Gastroesophageal sphincter (tissue), 4 donors: ENCODE measurements at regions not wholly inside any gene's neighbourhood (a gene's known extent, or its start where the extent isn't known, plus 50 kb on each side); places are given as distances from the start of the nearest gene placed in this dataset.

Experiments
- ATAC-seq: fragments of 150-250 bp; one replicate; pipeline ENCODE4 v1.9.1; 2016; ENCODE audit warnings: mild to moderate bottlenecking, moderate library complexity
- H3K27ac ChIP-seq, 4 donors: fragments of 200-600 bp; sonication (generic) in 3 of 4; 1 replicate in 3 of 4; 2 replicates in 1 of 4; pipeline ENCODE4 v1.5.1; 2016 to 2019
- H3K27me3 ChIP-seq: fragments of 200-600 bp; sonication (generic); one replicate; pipeline ENCODE4 v1.5.1; 2019
- H3K36me3 ChIP-seq, 2 donors: fragments of 200-600 bp; sonication (generic); one replicate each; pipeline ENCODE4 v1.5.1; 2019; ENCODE audit warnings: control low read depth in 1 of 2
- H3K4me1 ChIP-seq, 3 donors: fragments of 200-600 bp; sonication (generic); 1 replicate in 2 of 3; 2 replicates in 1 of 3; pipeline ENCODE4 v1.5.1; 2016 to 2019; ENCODE audit warnings: control low read depth in 2 of 3
- H3K4me3 ChIP-seq, 2 donors: fragments of 200-600 bp; sonication (generic); one replicate each; pipeline ENCODE4 v1.5.1; 2019; ENCODE audit warnings: mild to moderate bottlenecking in 1 of 2, moderate library complexity in 1 of 2
- H3K9me3 ChIP-seq, 3 donors: fragments of 200-600 bp; sonication (generic); one replicate each; pipeline ENCODE4 v1.5.1; 2017 to 2019; ENCODE audit warnings: control low read depth in 2 of 3
- EP300 ChIP-seq: sonication (generic); formaldehyde crosslinking; IDR thresholded peaks from one replicate; pipeline ENCODE4 v1.6.1; 2017; ENCODE audit warnings: antibody characterized with exemption, mild to moderate bottlenecking
- POLR2A ChIP-seq, 2 donors: fragments of 450-650 bp; IDR thresholded peaks; one replicate each; pipeline ENCODE4 v1.6.1; 2017; ENCODE audit warnings: antibody characterized with exemption in 2 of 2, mild to moderate bottlenecking in 2 of 2, moderate library complexity in 1 of 2
- POLR2AphosphoS5 ChIP-seq: sonication (generic); formaldehyde crosslinking; IDR thresholded peaks from one replicate; pipeline ENCODE4 v1.6.1; 2017; ENCODE audit warnings: antibody characterized with exemption
- WGBS, 2 donors: methylation state at CpG; one replicate each; pipeline ENCODE4 v1.1.5; 2018; ENCODE audit warnings: low coverage in 1 of 2; 5-methylcytosine and 5-hydroxymethylcytosine counted together
- TF ChIP-seq, protein P1 (sequence below), 4 experiments: fragments of 200-600 bp in 2 of 4; fragments of 450-650 bp in 2 of 4; sonication (generic) in 1 of 4; IDR thresholded peaks; one replicate each; pipeline ENCODE4 v1.5.1; 2017 to 2019; ENCODE audit warnings: antibody characterized with exemption in 4 of 4, mild to moderate bottlenecking in 2 of 4, moderate library complexity in 2 of 4

DNA sequence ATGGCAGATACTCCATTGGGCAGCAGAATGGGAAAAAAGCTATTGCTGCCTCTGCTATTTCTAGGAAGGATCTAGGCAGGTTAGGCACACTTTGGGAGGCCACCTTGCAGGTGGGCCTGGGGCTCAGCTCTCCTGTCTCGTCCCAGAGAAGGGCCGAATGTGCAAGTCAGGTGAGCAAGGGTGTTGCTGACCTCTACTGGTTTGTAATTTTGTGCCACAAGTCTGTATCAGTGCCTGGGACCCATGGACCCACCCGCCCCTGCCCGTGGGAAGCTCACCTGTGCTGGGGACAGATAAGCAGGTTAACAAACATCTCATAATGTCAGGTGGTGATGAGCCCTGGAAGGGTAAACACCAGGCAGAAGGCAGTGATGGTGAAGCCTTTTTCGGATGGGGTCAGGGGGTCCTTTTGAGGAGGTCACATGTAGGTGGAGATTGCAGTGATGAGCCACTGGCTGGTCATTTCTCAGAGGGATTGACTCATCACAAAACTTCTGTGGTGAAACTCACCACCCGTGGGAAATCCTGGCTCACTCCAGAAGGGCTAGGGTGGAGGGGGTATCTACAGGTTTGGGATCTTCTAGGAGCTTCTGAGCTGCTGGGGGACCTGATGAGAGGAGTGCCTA, 161.3 kb downstream of the KLF13 start:
- peaks cover 0 to 27% (median 8%) of the 10 kb centered on the region in 3 donors for H3K4me1 ChIP-seq
- H3K27me3 ChIP-seq, result peaks cover 20% of the 10 kb centered on the region
- peaks cover 0 to 11% (median 0%) of the 10 kb centered on the region in 3 donors for H3K9me3 ChIP-seq
- peak; percentile 1 for ATAC-seq
- no peak overlapping the region for H3K4me3 ChIP-seq
- H3K27ac ChIP-seq, result peak overlapping the region in 3 of 4 donors; percentile 44 to 61 (median 49)
- peaks cover 0 to 8% of the 10 kb centered on the region in 2 donors for H3K36me3 ChIP-seq
- 56% methylated on average over 4 of the region's 6 CpGs; no CpG with 5 or more reads in 1 of the 2 donors for WGBS, 2 donors
- TF ChIP-seq POLR2AphosphoS5 (no peak), EP300 (no peak), POLR2A (IDR thresholded peaks at IDR 0.05) (no peak)
- TF ChIP-seq, protein P1, sequence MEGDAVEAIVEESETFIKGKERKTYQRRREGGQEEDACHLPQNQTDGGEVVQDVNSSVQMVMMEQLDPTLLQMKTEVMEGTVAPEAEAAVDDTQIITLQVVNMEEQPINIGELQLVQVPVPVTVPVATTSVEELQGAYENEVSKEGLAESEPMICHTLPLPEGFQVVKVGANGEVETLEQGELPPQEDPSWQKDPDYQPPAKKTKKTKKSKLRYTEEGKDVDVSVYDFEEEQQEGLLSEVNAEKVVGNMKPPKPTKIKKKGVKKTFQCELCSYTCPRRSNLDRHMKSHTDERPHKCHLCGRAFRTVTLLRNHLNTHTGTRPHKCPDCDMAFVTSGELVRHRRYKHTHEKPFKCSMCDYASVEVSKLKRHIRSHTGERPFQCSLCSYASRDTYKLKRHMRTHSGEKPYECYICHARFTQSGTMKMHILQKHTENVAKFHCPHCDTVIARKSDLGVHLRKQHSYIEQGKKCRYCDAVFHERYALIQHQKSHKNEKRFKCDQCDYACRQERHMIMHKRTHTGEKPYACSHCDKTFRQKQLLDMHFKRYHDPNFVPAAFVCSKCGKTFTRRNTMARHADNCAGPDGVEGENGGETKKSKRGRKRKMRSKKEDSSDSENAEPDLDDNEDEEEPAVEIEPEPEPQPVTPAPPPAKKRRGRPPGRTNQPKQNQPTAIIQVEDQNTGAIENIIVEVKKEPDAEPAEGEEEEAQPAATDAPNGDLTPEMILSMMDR (IDR thresholded peaks at IDR 0.05), result no peak

DNA sequence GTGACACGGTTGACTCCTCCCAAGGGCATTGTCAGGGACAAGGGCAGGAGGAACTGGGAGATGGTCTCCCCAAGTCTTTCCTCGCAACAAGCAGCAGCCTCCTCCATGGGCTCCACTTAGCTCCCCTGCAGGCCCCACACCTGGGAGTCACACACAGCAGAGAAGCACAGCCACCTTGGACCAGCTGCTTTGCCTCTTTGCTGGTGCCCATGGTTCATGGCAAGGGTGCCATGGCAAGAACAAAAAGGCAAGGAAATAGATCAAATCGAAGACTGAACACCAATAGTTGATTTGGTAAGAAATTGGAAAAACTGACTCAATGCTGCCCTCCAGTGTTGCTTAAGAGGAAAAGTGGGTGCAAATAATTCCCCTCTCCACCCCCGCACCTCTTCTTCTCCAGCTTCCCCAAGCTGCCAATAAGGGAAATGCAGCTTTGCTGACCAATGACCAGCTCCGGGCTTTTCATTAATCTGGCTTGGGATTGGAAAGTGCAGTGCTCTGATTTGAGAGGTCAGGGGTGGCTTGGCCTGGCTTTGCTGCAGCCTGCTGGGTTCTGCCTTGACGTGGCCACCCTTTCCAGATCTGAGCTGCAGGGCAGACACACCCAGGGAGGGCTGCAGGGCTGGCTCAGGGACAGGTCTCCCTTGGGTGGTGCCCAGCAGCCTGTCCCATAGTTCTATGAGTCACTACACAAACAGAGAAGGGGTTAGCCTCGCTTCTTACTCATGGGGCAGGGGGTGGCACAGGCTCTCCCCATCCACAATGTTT, 162.0 kb downstream of the KLF13 start:
- H3K9me3 ChIP-seq, result peaks cover 0 to 11% (median 0%) of the 10 kb centered on the region in 3 donors
- H3K27me3 ChIP-seq, result peaks cover 13% of the 10 kb centered on the region
- ATAC-seq, result peak; percentile 80
- WGBS, 2 donors, result 0% methylated on average over 1 to 3 of the region's 7 CpGs
- TF ChIP-seq EP300 (no peak), POLR2AphosphoS5 (no peak)
- TF ChIP-seq, protein P1 (IDR thresholded peaks at IDR 0.05), result peak in 3 of 4 experiments; percentile 89 to 94 (median 89)
- peak overlapping the region in 3 of 4 donors; percentile 44 to 61 (median 49) for H3K27ac ChIP-seq
- H3K4me1 ChIP-seq, result peaks cover 0 to 21% (median 8%) of the 10 kb centered on the region in 3 donors
- no peak overlapping the region for H3K4me3 ChIP-seq
- H3K36me3 ChIP-seq, result peaks cover 0 to 8% of the 10 kb centered on the region in 2 donors

DNA sequence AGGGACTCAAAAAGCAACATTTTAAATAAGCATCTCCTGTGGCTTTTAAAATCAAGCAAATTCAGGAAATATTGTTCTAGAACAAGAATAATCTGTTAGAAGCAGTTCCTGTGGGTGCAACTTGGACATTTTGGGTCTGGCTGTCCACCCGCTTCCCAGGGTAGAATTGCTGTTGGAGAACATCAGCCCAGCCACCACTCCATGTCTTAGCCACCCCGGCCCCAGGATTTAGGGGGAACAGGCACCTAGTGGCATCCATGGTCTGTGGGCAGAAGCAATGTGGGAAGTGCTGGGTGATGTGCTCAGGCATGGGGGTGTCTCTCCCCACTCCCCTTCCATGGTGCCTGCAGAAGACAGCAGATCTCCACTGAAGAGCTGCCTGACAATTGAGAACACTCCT, 162.6 kb downstream of the KLF13 start:
- ATAC-seq, result no peak
- 48% methylated on average over 2 of the region's 2 CpGs; no CpG with 5 or more reads in 1 of the 2 donors for WGBS, 2 donors
- H3K4me1 ChIP-seq, result peaks cover 0 to 21% (median 8%) of the 10 kb centered on the region in 3 donors
- TF ChIP-seq POLR2A (IDR thresholded peaks at IDR 0.05), result no peak
- TF ChIP-seq POLR2AphosphoS5, result no peak
- TF ChIP-seq, protein P1 (IDR thresholded peaks at IDR 0.05), result no peak
- TF ChIP-seq EP300, result no peak
- H3K36me3 ChIP-seq, result peaks cover 0 to 6% of the 10 kb centered on the region in 2 donors
- no peak overlapping the region for H3K4me3 ChIP-seq
- H3K27ac ChIP-seq, result peak overlapping the region in 3 of 4 donors; percentile 9 to 61 (median 49)
- H3K27me3 ChIP-seq, result peaks cover 8% of the 10 kb centered on the region
- peaks cover 0 to 17% (median 0%) of the 10 kb centered on the region in 3 donors for H3K9me3 ChIP-seq

DNA sequence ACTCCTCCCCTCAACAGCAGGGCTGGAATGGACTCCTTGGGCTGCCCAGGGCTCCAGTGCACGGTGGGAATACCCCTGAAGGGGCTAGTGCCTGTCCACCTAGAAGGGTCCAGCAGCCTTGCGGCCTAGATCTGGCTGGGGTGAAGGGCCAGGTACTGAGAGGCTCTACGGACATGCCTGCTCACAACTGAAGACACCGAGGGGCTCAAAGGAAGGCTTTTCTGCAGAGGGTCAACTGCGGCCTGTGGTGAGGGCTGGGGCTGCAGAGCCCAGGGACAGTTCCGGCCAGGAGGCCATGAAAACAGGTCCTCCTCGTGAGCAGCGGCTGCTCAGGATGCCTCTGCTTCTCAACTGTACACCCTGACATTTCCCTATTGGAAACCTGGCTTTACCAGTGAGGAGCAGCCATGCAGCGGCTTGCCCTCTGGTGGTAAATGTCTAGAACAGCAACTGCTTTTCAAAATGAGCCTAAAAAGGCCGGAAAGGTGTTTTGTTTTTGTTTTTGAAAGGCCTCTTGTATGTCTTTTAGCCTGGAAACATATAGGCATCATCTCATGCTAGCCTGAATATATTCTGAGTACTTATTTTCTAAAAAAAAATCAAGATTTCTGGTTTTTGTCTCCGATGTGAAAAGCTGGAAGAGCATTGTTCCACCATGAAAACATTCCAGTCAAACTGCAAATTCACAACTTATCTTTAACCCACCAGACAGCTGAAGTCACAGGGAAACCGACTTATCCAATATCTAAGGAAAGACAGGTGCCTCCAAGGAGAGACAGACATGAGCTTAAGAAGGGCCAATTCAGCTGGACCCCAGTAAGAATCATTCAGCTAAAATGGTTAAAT, 163.4 kb downstream of the KLF13 start:
- TF ChIP-seq, protein P1 (IDR thresholded peaks at IDR 0.05), result peak; percentile 90 to 92 (median 90)
- TF ChIP-seq POLR2A (IDR thresholded peaks at IDR 0.05), result no peak
- Histone ChIP-seq H3K27ac (peak overlapping the region in 2 of 4 donors; percentile 9 to 61), H3K36me3 (peaks cover 0 to 8% of the 10 kb centered on the region in 2 donors), H3K9me3 (peaks cover 0 to 20% (median 0%) of the 10 kb centered on the region in 3 donors), H3K27me3 (peaks cover under 1% of the 10 kb centered on the region), H3K4me3 (no peak overlapping the region), H3K4me1 (peaks cover 0 to 21% (median 8%) of the 10 kb centered on the region in 3 donors)
- WGBS, 2 donors, result 2 to 14% methylated on average over 5 of the region's 12 CpGs
- ATAC-seq, result no peak
